Right lobe of liver (tissue), 4 donors: ENCODE measurements at regions not wholly inside any gene's neighbourhood (a gene's known extent, or its start where the extent isn't known, plus 50 kb on each side); places are given as distances from the start of the nearest gene placed in this dataset.
"Not testable (repeated sequence)": the region's sequence is repeated elsewhere in the genome, so short reads cannot be mapped to it uniquely, and the experiment has no call there.

ENCODE experiments used
- POLR2A ChIP-seq: fragments of 450-650 bp; IDR thresholded peaks from one replicate; pipeline ENCODE4 v1.6.1; 2017; ENCODE audit warnings: antibody characterized with exemption, mild to moderate bottlenecking
- TF ChIP-seq, protein P1 (sequence below), 4 donors: fragments of 200-600 bp in 3 of 4; fragments of 450-650 bp in 1 of 4; IDR thresholded peaks; one replicate each; pipeline versions ENCODE4 v1.5.1 to v1.8.0; 2016 to 2022; ENCODE audit warnings: antibody characterized with exemption in 4 of 4, mild to moderate bottlenecking in 2 of 4
- donor health status: DM: no; HTN: no; CAD: no.
- donor health status: DM: no; HTN: no; CAD: no.
- donor health status: DM: no; HTN: yes; CAD: no.

DNA sequence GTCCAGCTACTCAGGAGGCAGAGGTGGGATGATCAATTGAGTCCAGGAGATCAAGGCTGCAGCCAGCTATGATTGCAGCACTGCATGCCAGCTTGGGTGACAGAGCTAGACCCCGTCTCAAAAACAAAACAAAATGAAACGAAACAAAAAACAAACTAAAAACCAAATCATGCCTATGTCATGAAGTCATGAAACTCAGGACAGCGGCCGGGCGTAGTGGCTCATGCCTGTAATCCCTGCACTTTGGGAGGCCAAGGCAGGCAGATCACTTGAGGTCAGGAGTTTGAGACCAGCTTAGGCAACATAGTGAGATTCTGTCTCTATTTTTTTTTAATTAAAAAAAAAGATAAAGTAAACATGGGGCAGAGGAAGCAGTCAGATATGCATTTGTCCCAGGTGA is 472.6 kb downstream of the GOLGA6L6 start:
- TF ChIP-seq POLR2A: not testable (repeated sequence)
- TF ChIP-seq, protein P1, sequence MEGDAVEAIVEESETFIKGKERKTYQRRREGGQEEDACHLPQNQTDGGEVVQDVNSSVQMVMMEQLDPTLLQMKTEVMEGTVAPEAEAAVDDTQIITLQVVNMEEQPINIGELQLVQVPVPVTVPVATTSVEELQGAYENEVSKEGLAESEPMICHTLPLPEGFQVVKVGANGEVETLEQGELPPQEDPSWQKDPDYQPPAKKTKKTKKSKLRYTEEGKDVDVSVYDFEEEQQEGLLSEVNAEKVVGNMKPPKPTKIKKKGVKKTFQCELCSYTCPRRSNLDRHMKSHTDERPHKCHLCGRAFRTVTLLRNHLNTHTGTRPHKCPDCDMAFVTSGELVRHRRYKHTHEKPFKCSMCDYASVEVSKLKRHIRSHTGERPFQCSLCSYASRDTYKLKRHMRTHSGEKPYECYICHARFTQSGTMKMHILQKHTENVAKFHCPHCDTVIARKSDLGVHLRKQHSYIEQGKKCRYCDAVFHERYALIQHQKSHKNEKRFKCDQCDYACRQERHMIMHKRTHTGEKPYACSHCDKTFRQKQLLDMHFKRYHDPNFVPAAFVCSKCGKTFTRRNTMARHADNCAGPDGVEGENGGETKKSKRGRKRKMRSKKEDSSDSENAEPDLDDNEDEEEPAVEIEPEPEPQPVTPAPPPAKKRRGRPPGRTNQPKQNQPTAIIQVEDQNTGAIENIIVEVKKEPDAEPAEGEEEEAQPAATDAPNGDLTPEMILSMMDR (IDR thresholded peaks at IDR 0.05): not testable (repeated sequence)
